HT1080 (cell line): ENCODE measurements at regions not wholly inside any gene's neighbourhood (a gene's known extent, or its start where the extent isn't known, plus 50 kb on each side); places are given as distances from the start of the nearest gene placed in this dataset.
A peak's percentile ranks its signal among the peaks of the same experiment; 100 is the strongest.

Experiments used
- DNase-seq: peaks from one replicate; pipeline ENCODE4 v3.0.0-alpha.2; 2015; ENCODE audit warnings: low read depth

- DNase-seq, result peak; percentile 4
These were observed 443.0 kb downstream of the GPM6A start for GRCh38 chr4:175369087-175369486.

GRCh38 chr4:175371091-175371490 lies 441.0 kb downstream of the GPM6A start:
- no peak for DNase-seq

GRCh38 chr4:175373031-175373430 lies 439.0 kb downstream of the GPM6A start:
- no peak for DNase-seq

- DNase-seq, result no peak
These were observed 437.6 kb downstream of the GPM6A start for GRCh38 chr4:175374459-175374858.

- DNase-seq, result no peak
These were observed 435.6 kb downstream of the GPM6A start for GRCh38 chr4:175376287-175376977.

- DNase-seq, result no peak
These were observed 434.9 kb downstream of the GPM6A start for GRCh38 chr4:175377203-175377602.

GRCh38 chr4:175378372-175378771 lies 433.7 kb downstream of the GPM6A start:
- DNase-seq, result no peak

- DNase-seq, result no peak
These were observed 431.2 kb downstream of the GPM6A start for GRCh38 chr4:175380841-175381240.

- DNase-seq, result no peak
These were observed 426.3 kb downstream of the GPM6A start for GRCh38 chr4:175385797-175386196.

GRCh38 chr4:175386776-175387507 lies 425.1 kb downstream of the GPM6A start:
- no peak for DNase-seq

- no peak for DNase-seq
These were observed 417.9 kb downstream of the GPM6A start for GRCh38 chr4:175394208-175394607.

GRCh38 chr4:175405961-175406360 lies 406.1 kb downstream of the GPM6A start:
- DNase-seq, result no peak

- DNase-seq, result no peak
These were observed 404.1 kb downstream of the GPM6A start for GRCh38 chr4:175407926-175408325.

- DNase-seq, result no peak
These were observed 400.8 kb downstream of the GPM6A start for GRCh38 chr4:175411251-175411650.

- peak; percentile 35 for DNase-seq
These were observed 399.9 kb downstream of the GPM6A start for GRCh38 chr4:175412161-175412560.

GRCh38 chr4:175412746-175413145 lies 399.3 kb downstream of the GPM6A start:
- DNase-seq, result peak; percentile 67

GRCh38 chr4:175413561-175413960 lies 398.5 kb downstream of the GPM6A start:
- DNase-seq, result peak; percentile 58

GRCh38 chr4:175414602-175415001 lies 397.5 kb downstream of the GPM6A start:
- DNase-seq, result no peak

- no peak for DNase-seq
These were observed 393.5 kb downstream of the GPM6A start for GRCh38 chr4:175418516-175418915.

- peak; percentile 89 for DNase-seq
These were observed 392.8 kb downstream of the GPM6A start for GRCh38 chr4:175419236-175419718.

- peak; percentile 48 for DNase-seq
These were observed 390.6 kb downstream of the GPM6A start for GRCh38 chr4:175421506-175421905.

GRCh38 chr4:175422331-175422730 lies 389.7 kb downstream of the GPM6A start:
- DNase-seq, result no peak

GRCh38 chr4:175424111-175424510 lies 388.0 kb downstream of the GPM6A start:
- no peak for DNase-seq
